ENCODE measurements at regions not wholly inside any gene's neighbourhood (a gene's known extent, or its start where the extent isn't known, plus 50 kb on each side); places are given as distances from the start of the nearest gene placed in this dataset.

DNA sequence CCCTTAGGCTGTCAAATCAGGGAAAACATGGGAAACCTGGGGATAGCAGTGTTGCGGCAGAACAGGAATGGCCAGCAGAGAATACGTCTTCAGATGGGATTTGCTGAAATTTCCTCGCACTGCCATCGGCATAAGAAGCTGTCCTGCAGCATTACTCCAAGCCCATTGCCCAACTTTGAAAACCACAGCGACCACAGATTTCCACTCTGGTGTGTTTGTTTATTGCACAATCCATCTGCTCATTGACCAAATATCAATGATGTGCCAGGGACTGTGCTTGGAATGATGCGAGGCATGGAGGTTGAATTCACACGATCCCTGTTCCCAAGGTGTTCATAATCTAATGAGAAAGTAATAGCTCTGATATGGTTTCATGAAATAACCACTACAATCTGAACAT, 383.3 kb upstream of the MYT1L start (continued):
- TF ChIP-seq, protein P1, sequence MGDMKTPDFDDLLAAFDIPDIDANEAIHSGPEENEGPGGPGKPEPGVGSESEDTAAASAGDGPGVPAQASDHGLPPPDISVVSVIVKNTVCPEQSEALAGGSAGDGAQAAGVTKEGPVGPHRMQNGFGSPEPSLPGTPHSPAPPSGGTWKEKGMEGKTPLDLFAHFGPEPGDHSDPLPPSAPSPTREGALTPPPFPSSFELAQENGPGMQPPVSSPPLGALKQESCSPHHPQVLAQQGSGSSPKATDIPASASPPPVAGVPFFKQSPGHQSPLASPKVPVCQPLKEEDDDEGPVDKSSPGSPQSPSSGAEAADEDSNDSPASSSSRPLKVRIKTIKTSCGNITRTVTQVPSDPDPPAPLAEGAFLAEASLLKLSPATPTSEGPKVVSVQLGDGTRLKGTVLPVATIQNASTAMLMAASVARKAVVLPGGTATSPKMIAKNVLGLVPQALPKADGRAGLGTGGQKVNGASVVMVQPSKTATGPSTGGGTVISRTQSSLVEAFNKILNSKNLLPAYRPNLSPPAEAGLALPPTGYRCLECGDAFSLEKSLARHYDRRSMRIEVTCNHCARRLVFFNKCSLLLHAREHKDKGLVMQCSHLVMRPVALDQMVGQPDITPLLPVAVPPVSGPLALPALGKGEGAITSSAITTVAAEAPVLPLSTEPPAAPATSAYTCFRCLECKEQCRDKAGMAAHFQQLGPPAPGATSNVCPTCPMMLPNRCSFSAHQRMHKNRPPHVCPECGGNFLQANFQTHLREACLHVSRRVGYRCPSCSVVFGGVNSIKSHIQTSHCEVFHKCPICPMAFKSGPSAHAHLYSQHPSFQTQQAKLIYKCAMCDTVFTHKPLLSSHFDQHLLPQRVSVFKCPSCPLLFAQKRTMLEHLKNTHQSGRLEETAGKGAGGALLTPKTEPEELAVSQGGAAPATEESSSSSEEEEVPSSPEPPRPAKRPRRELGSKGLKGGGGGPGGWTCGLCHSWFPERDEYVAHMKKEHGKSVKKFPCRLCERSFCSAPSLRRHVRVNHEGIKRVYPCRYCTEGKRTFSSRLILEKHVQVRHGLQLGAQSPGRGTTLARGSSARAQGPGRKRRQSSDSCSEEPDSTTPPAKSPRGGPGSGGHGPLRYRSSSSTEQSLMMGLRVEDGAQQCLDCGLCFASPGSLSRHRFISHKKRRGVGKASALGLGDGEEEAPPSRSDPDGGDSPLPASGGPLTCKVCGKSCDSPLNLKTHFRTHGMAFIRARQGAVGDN (IDR thresholded peaks at IDR 0.05): no peak
- TF ChIP-seq, protein P2, sequence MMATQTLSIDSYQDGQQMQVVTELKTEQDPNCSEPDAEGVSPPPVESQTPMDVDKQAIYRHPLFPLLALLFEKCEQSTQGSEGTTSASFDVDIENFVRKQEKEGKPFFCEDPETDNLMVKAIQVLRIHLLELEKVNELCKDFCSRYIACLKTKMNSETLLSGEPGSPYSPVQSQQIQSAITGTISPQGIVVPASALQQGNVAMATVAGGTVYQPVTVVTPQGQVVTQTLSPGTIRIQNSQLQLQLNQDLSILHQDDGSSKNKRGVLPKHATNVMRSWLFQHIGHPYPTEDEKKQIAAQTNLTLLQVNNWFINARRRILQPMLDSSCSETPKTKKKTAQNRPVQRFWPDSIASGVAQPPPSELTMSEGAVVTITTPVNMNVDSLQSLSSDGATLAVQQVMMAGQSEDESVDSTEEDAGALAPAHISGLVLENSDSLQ (IDR thresholded peaks at IDR 0.05): no peak
- TF ChIP-seq BMI1 (IDR thresholded peaks at IDR 0.05; ENCODE audit: borderline replicate concordance): no peak
- TF ChIP-seq, protein P3, sequence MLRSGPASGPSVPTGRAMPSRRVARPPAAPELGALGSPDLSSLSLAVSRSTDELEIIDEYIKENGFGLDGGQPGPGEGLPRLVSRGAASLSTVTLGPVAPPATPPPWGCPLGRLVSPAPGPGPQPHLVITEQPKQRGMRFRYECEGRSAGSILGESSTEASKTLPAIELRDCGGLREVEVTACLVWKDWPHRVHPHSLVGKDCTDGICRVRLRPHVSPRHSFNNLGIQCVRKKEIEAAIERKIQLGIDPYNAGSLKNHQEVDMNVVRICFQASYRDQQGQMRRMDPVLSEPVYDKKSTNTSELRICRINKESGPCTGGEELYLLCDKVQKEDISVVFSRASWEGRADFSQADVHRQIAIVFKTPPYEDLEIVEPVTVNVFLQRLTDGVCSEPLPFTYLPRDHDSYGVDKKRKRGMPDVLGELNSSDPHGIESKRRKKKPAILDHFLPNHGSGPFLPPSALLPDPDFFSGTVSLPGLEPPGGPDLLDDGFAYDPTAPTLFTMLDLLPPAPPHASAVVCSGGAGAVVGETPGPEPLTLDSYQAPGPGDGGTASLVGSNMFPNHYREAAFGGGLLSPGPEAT (IDR thresholded peaks at IDR 0.05; ENCODE audit: low read depth): no peak
- TF ChIP-seq BCL11A (IDR thresholded peaks at IDR 0.05; ENCODE audit: low read depth, low read length): no peak
- TF ChIP-seq POLR2A (IDR thresholded peaks at IDR 0.05; ENCODE audit: low read depth, low read length): no peak
- TF ChIP-seq ZSCAN29 (IDR thresholded peaks at IDR 0.05): no peak
- TF ChIP-seq BRCA1 (IDR thresholded peaks at IDR 0.05; ENCODE audit: low read depth, low read length): no peak
- TF ChIP-seq BHLHE40 (IDR thresholded peaks at IDR 0.05; ENCODE audit: borderline replicate concordance in 1 of 2, low read depth in 2 of 2, low read length in 1 of 2): no peak
- TF ChIP-seq, protein P4, sequence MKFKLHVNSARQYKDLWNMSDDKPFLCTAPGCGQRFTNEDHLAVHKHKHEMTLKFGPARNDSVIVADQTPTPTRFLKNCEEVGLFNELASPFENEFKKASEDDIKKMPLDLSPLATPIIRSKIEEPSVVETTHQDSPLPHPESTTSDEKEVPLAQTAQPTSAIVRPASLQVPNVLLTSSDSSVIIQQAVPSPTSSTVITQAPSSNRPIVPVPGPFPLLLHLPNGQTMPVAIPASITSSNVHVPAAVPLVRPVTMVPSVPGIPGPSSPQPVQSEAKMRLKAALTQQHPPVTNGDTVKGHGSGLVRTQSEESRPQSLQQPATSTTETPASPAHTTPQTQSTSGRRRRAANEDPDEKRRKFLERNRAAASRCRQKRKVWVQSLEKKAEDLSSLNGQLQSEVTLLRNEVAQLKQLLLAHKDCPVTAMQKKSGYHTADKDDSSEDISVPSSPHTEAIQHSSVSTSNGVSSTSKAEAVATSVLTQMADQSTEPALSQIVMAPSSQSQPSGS (IDR thresholded peaks at IDR 0.05; ENCODE audit: low read length): no peak
- TF ChIP-seq, protein P5, sequence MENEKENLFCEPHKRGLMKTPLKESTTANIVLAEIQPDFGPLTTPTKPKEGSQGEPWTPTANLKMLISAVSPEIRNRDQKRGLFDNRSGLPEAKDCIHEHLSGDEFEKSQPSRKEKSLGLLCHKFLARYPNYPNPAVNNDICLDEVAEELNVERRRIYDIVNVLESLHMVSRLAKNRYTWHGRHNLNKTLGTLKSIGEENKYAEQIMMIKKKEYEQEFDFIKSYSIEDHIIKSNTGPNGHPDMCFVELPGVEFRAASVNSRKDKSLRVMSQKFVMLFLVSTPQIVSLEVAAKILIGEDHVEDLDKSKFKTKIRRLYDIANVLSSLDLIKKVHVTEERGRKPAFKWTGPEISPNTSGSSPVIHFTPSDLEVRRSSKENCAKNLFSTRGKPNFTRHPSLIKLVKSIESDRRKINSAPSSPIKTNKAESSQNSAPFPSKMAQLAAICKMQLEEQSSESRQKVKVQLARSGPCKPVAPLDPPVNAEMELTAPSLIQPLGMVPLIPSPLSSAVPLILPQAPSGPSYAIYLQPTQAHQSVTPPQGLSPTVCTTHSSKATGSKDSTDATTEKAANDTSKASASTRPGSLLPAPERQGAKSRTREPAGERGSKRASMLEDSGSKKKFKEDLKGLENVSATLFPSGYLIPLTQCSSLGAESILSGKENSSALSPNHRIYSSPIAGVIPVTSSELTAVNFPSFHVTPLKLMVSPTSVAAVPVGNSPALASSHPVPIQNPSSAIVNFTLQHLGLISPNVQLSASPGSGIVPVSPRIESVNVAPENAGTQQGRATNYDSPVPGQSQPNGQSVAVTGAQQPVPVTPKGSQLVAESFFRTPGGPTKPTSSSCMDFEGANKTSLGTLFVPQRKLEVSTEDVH (IDR thresholded peaks at IDR 0.05; ENCODE audit: low read depth, partially characterized antibody): no peak
- TF ChIP-seq NRF1 (conservative IDR thresholded peaks at IDR 0.05; ENCODE audit: low read depth, low read length): no peak

Data from GM12878 (cell line).